SK-N-DZ (cell line): ENCODE measurements at regions not wholly inside any gene's neighbourhood (a gene's known extent, or its start where the extent isn't known, plus 50 kb on each side); places are given as distances from the start of the nearest gene placed in this dataset.
"Not testable (repeated sequence)": the region's sequence is repeated elsewhere in the genome, so short reads cannot be mapped to it uniquely, and the experiment has no call there.

Experiments used
- DNase-seq: peaks from one replicate; pipeline ENCODE4 v3.0.0-alpha.2; 2015; ENCODE audit warnings: low spot score

GRCh38 chrX:22533898-22534297 lies 261.2 kb downstream of the CBLL2 start:
- no peak for DNase-seq

- no peak for DNase-seq
Measured at GRCh38 chrX:22534643-22535042, 261.9 kb downstream of the CBLL2 start.

- DNase-seq = no peak
Measured at GRCh38 chrX:22536746-22537304, 264.1 kb downstream of the CBLL2 start.

GRCh38 chrX:22538580-22538979 lies 265.9 kb downstream of the CBLL2 start:
- DNase-seq = no peak

GRCh38 chrX:22541926-22542325 lies 269.2 kb downstream of the CBLL2 start:
- DNase-seq = no peak

- DNase-seq = no peak
Measured at GRCh38 chrX:22542641-22543040, 269.9 kb downstream of the CBLL2 start.

GRCh38 chrX:22559506-22559905 lies 286.8 kb downstream of the CBLL2 start:
- no peak for DNase-seq

GRCh38 chrX:22575161-22575845 lies 302.6 kb downstream of the CBLL2 start:
- DNase-seq = no peak

GRCh38 chrX:22577181-22577580 lies 304.5 kb downstream of the CBLL2 start:
- no peak for DNase-seq

GRCh38 chrX:22585831-22586230 lies 313.1 kb downstream of the CBLL2 start:
- DNase-seq = no peak

- DNase-seq = no peak
Measured at GRCh38 chrX:22589845-22590244, 317.1 kb downstream of the CBLL2 start.

- no peak for DNase-seq
Measured at GRCh38 chrX:22594766-22595165, 322.1 kb downstream of the CBLL2 start.

- DNase-seq = no peak
Measured at GRCh38 chrX:22603060-22603459, 330.3 kb downstream of the CBLL2 start.

- not testable (repeated sequence) for DNase-seq
Measured at GRCh38 chrX:22609452-22609851, 336.7 kb downstream of the CBLL2 start.

GRCh38 chrX:22616867-22617266 lies 344.2 kb downstream of the CBLL2 start:
- no peak for DNase-seq

GRCh38 chrX:22627576-22627975 lies 354.9 kb downstream of the CBLL2 start:
- no peak for DNase-seq

- DNase-seq = no peak
Measured at GRCh38 chrX:22628275-22628674, 355.6 kb downstream of the CBLL2 start.

GRCh38 chrX:22629105-22629725 lies 356.5 kb downstream of the CBLL2 start:
- DNase-seq = no peak

- no peak for DNase-seq
Measured at GRCh38 chrX:22634083-22634482, 361.4 kb downstream of the CBLL2 start.

- DNase-seq = no peak
Measured at GRCh38 chrX:22634751-22635150, 362.0 kb downstream of the CBLL2 start.

GRCh38 chrX:22648281-22648680 lies 351.5 kb upstream of the DDX53 start:
- DNase-seq = no peak

- DNase-seq = no peak
Measured at GRCh38 chrX:22650691-22651090, 349.1 kb upstream of the DDX53 start.

GRCh38 chrX:22652596-22652995 lies 347.2 kb upstream of the DDX53 start:
- peak; percentile 66 for DNase-seq
